ENCODE measurements at regions not wholly inside any gene's neighbourhood (a gene's known extent, or its start where the extent isn't known, plus 50 kb on each side); places are given as distances from the start of the nearest gene placed in this dataset.

- TF ChIP-seq CTCF (IDR thresholded peaks at IDR 0.05; ENCODE audit: borderline replicate concordance, extremely low read depth, low read length, poor library complexity, severe bottlenecking), result no peak
- TF ChIP-seq EZH2 (IDR thresholded peaks at IDR 0.05; ENCODE audit: borderline replicate concordance, low read depth, low read length, severe bottlenecking), result no peak
Measured at GRCh38 chr1:65724151-65724550, 68.5 kb upstream of the PDE4B start.

All from DND-41 (cell line).